Endodermal cell (in vitro differentiated cells): ENCODE measurements at regions not wholly inside any gene's neighbourhood (a gene's known extent, or its start where the extent isn't known, plus 50 kb on each side); places are given as distances from the start of the nearest gene placed in this dataset.

Source experiments
- DNase-seq: peaks from one replicate; pipeline ENCODE4 v3.0.0-alpha.2; 2017
- H3K27ac ChIP-seq: 2 replicates; pipeline ENCODE4 v1.5.1; 2013; ENCODE audit warnings: mild to moderate bottlenecking, low read depth, low read length, moderate library complexity
- H3K27me3 ChIP-seq: 2 replicates; pipeline ENCODE4 v1.6.1; 2013; ENCODE audit warnings: mild to moderate bottlenecking, low read length, moderate library complexity; ENCODE audit not compliant: insufficient read depth, control insufficient read depth, poor library complexity, severe bottlenecking
- H3K36me3 ChIP-seq: 2 replicates; pipeline ENCODE4 v1.7.0; 2013; ENCODE audit warnings: mild to moderate bottlenecking, low read length, moderate library complexity; ENCODE audit not compliant: control insufficient read depth, insufficient read depth
- H3K4me1 ChIP-seq: one replicate; pipeline ENCODE4 v1.7.0; 2013; ENCODE audit warnings: low read length; ENCODE audit not compliant: control insufficient read depth, insufficient read depth
- H3K4me3 ChIP-seq: 2 replicates; pipeline ENCODE4 v1.5.1; 2013; ENCODE audit warnings: mild to moderate bottlenecking, low read length, moderate library complexity
- H3K9ac ChIP-seq: 2 replicates; pipeline ENCODE4 v1.6.1; 2013; ENCODE audit warnings: mild to moderate bottlenecking, low read length, moderate library complexity; ENCODE audit not compliant: poor library complexity, severe bottlenecking; ENCODE audit errors: extremely low read depth
- H3K9me3 ChIP-seq: 2 replicates; pipeline ENCODE4 v1.6.1; 2013; ENCODE audit warnings: mild to moderate bottlenecking, low read length, moderate library complexity; ENCODE audit not compliant: control insufficient read depth
- H3K27ac Mint-ChIP-seq: 2 replicates; pipeline ENCODE4 v1.8.0; 2020; ENCODE audit warnings: mixed read lengths
- H3K27me3 Mint-ChIP-seq: 2 replicates; pipeline ENCODE4 v1.8.0; 2021; ENCODE audit warnings: mild to moderate bottlenecking, mixed read lengths; ENCODE audit not compliant: insufficient read depth
- H3K36me3 Mint-ChIP-seq: 2 replicates; pipeline ENCODE4 v1.8.0; 2020; ENCODE audit warnings: low read depth, mixed read lengths
- H3K4me1 Mint-ChIP-seq: 2 replicates; pipeline ENCODE4 v1.8.0; 2020; ENCODE audit warnings: mixed read lengths
- H3K4me3 Mint-ChIP-seq: 2 replicates; pipeline ENCODE4 v1.8.0; 2020; ENCODE audit warnings: mild to moderate bottlenecking, moderate library complexity, mixed read lengths
- H3K9me3 Mint-ChIP-seq: 2 replicates; pipeline ENCODE4 v1.8.0; 2020; ENCODE audit warnings: mild to moderate bottlenecking, mixed read lengths
- CTCF ChIP-seq: fragments of 200-600 bp; sonication (generic); conservative IDR thresholded peaks from 2 replicates; pipeline ENCODE4 v1.5.0; 2021; ENCODE audit warnings: antibody characterized with exemption, mild to moderate bottlenecking
- WGBS, 2 experiments: methylation state at CpG; one replicate each; pipeline versions ENCODE4 v1.1.5 to v1.1.7; 2013; ENCODE audit warnings: missing lambda C conversion rate in 2 of 2, mixed read lengths in 1 of 2; ENCODE audit not compliant: insufficient coverage in 1 of 2, insufficient read length in 1 of 2; 5-methylcytosine and 5-hydroxymethylcytosine counted together

- H3K27me3 ChIP-seq = no peaks in the 10 kb centered on the region
- H3K36me3 ChIP-seq = no peaks in the 10 kb centered on the region
- H3K4me1 ChIP-seq = peaks cover 3% of the 10 kb centered on the region
- H3K27me3 Mint-ChIP-seq = no peaks in the 10 kb centered on the region
- H3K4me3 ChIP-seq = no peak overlapping the region
- no peak overlapping the region for H3K27ac Mint-ChIP-seq
- 85 to 88% methylated on average over 2 of the region's 2 CpGs for WGBS, 2 experiments
- no peak overlapping the region for H3K27ac ChIP-seq
- DNase-seq = no peak
- no peak overlapping the region for H3K9ac ChIP-seq
- no peak for TF ChIP-seq CTCF
- peaks cover 13% of the 10 kb centered on the region for H3K4me1 Mint-ChIP-seq
- H3K36me3 Mint-ChIP-seq = no peaks in the 10 kb centered on the region
- H3K4me3 Mint-ChIP-seq = no peak overlapping the region
- H3K9me3 ChIP-seq = no peaks in the 10 kb centered on the region
- H3K9me3 Mint-ChIP-seq = no peaks in the 10 kb centered on the region
Measured at GRCh38 chr18:42459873-42460272, 504.8 kb downstream of the PIK3C3 start.

GRCh38 chr18:42471885-42472284, 516.9 kb downstream of the PIK3C3 start:
- Histone ChIP-seq H3K27me3 (no peaks in the 10 kb centered on the region), H3K27ac (no peak overlapping the region), H3K9ac (no peak overlapping the region), H3K4me3 (no peak overlapping the region), H3K4me1 (no peaks in the 10 kb centered on the region), H3K36me3 (no peaks in the 10 kb centered on the region), H3K9me3 (no peaks in the 10 kb centered on the region)
- no peaks in the 10 kb centered on the region for H3K36me3 Mint-ChIP-seq
- peak; percentile 47 for TF ChIP-seq CTCF
- H3K9me3 Mint-ChIP-seq = no peaks in the 10 kb centered on the region
- no peaks in the 10 kb centered on the region for H3K27me3 Mint-ChIP-seq
- H3K4me1 Mint-ChIP-seq = peaks cover 5% of the 10 kb centered on the region
- H3K27ac Mint-ChIP-seq = no peak overlapping the region
- DNase-seq = no peak
- no peak overlapping the region for H3K4me3 Mint-ChIP-seq
- WGBS, 2 experiments = 80% methylated on average over 1 of the region's 1 CpG; no CpG with 5 or more reads in 1 of the 2 experiments

GRCh38 chr18:42473611-42474010, 518.6 kb downstream of the PIK3C3 start:
- no peak for TF ChIP-seq CTCF
- 97 to 99% methylated on average over 6 of the region's 6 CpGs for WGBS, 2 experiments
- no peaks in the 10 kb centered on the region for H3K36me3 Mint-ChIP-seq
- no peaks in the 10 kb centered on the region for H3K27me3 Mint-ChIP-seq
- no peaks in the 10 kb centered on the region for H3K4me1 ChIP-seq
- no peak for DNase-seq
- H3K4me3 Mint-ChIP-seq = no peak overlapping the region
- H3K9ac ChIP-seq = no peak overlapping the region
- no peaks in the 10 kb centered on the region for H3K9me3 ChIP-seq
- no peaks in the 10 kb centered on the region for H3K27me3 ChIP-seq
- no peaks in the 10 kb centered on the region for H3K9me3 Mint-ChIP-seq
- H3K36me3 ChIP-seq = no peaks in the 10 kb centered on the region
- H3K27ac ChIP-seq = no peak overlapping the region
- H3K27ac Mint-ChIP-seq = no peak overlapping the region
- no peak overlapping the region for H3K4me3 ChIP-seq
- peaks cover 5% of the 10 kb centered on the region for H3K4me1 Mint-ChIP-seq
